Small intestine (tissue), 7 donors: ENCODE measurements at regions not wholly inside any gene's neighbourhood (a gene's known extent, or its start where the extent isn't known, plus 50 kb on each side); places are given as distances from the start of the nearest gene placed in this dataset.

Experiments
- DNase-seq, 2 donors: peaks; one replicate each; pipeline versions ENCODE4 v3.0.0 to v3.0.0-alpha.2; 2013
- FAIRE-seq: peaks from 2 replicates; lab custom pipeline; 2012; peaks lifted over from hg19 to GRCh38; lab: Jason Lieb, UNC
- H3K27ac ChIP-seq, 3 donors: one replicate each; pipeline ENCODE4 v1.5.1; 2013; ENCODE audit warnings: low read length in 2 of 3, mild to moderate bottlenecking in 2 of 3, control low read depth in 1 of 3, inconsistent platforms in 1 of 3, low read depth in 1 of 3, moderate library complexity in 1 of 3
- H3K27me3 ChIP-seq, 3 donors: one replicate each; pipeline ENCODE4 v1.6.1; 2013; ENCODE audit warnings: low read length in 3 of 3, inconsistent platforms in 1 of 3; ENCODE audit not compliant: control insufficient read depth in 3 of 3, insufficient read depth in 3 of 3
- H3K36me3 ChIP-seq, 3 donors: one replicate each; pipeline ENCODE4 v1.6.1; 2013; ENCODE audit warnings: low read length in 3 of 3, inconsistent platforms in 1 of 3, low read depth in 1 of 3, mild to moderate bottlenecking in 1 of 3, moderate library complexity in 1 of 3; ENCODE audit not compliant: control insufficient read depth in 3 of 3, insufficient read depth in 2 of 3
- H3K4me1 ChIP-seq, 3 donors: one replicate each; pipeline ENCODE4 v1.6.1; 2013; ENCODE audit warnings: low read length in 2 of 3, inconsistent platforms in 1 of 3, low read depth in 1 of 3, mild to moderate bottlenecking in 1 of 3, moderate library complexity in 1 of 3; ENCODE audit not compliant: control insufficient read depth in 3 of 3, insufficient read depth in 2 of 3
- H3K4me3 ChIP-seq, 3 donors: one replicate each; pipeline ENCODE4 v1.5.1; 2013; ENCODE audit warnings: low read length in 3 of 3, control low read depth in 1 of 3, inconsistent platforms in 1 of 3, low read depth in 1 of 3, mild to moderate bottlenecking in 1 of 3, moderate library complexity in 1 of 3
- H3K9me3 ChIP-seq, 2 donors: one replicate each; pipeline ENCODE4 v1.6.1; 2013; ENCODE audit warnings: low read depth in 1 of 2, low read length in 1 of 2; ENCODE audit not compliant: control insufficient read depth in 2 of 2, insufficient read depth in 1 of 2
- WGBS, 3 donors: extraction: QIAGEN DNeasy Blood & Tissue Kit; methylation state at CpG; one replicate each; pipeline ENCODE4 v1.1.7; 2013; 5-methylcytosine and 5-hydroxymethylcytosine counted together
- donor health status: healthy with polysubstance abuse.
- donor health status: control.
- donor health status: control.
- donor health status: Bipolar disorder and iron deficiency.
- donor health status: healthy.

- FAIRE-seq (no peak), DNase-seq (no peak)
- no peak overlapping the region for H3K27ac ChIP-seq
- H3K4me1 ChIP-seq = no peaks in the 10 kb centered on the region
- no peaks in the 10 kb centered on the region for H3K9me3 ChIP-seq
- no peak overlapping the region for H3K4me3 ChIP-seq
- H3K27me3 ChIP-seq = no peaks in the 10 kb centered on the region
- 71 to 77% (median 75%) methylated on average over 6 of the region's 6 CpGs for WGBS, 3 donors
- no peaks in the 10 kb centered on the region for H3K36me3 ChIP-seq
Measured at GRCh38 chr5:153223376-153223775, 267.1 kb upstream of the GRIA1 start.

- FAIRE-seq (no peak), DNase-seq (no peak)
- H3K4me1 ChIP-seq = no peaks in the 10 kb centered on the region
- no peak overlapping the region for H3K27ac ChIP-seq
- H3K4me3 ChIP-seq = no peak overlapping the region
- no peaks in the 10 kb centered on the region for H3K36me3 ChIP-seq
- no peaks in the 10 kb centered on the region for H3K9me3 ChIP-seq
- no peaks in the 10 kb centered on the region for H3K27me3 ChIP-seq
Measured at GRCh38 chr5:153224651-153225050, 265.8 kb upstream of the GRIA1 start.

GRCh38 chr5:153233933-153234332, 256.5 kb upstream of the GRIA1 start:
- 64 to 72% (median 69%) methylated on average over 2 of the region's 2 CpGs for WGBS, 3 donors

GRCh38 chr5:153236319-153236718, 254.2 kb upstream of the GRIA1 start:
- Histone ChIP-seq H3K36me3 (no peaks in the 10 kb centered on the region), H3K27me3 (no peaks in the 10 kb centered on the region), H3K4me1 (no peaks in the 10 kb centered on the region), H3K27ac (no peak overlapping the region), H3K4me3 (no peak overlapping the region), H3K9me3 (no peaks in the 10 kb centered on the region)
- FAIRE-seq = no peak
- DNase-seq = no peak
- 60 to 66% (median 65%) methylated on average over 3 of the region's 3 CpGs for WGBS, 3 donors

More at GRCh38 chr5:153233933-153234332, 256.5 kb upstream of the GRIA1 start:
- no peak for FAIRE-seq
- DNase-seq = no peak
- H3K9me3 ChIP-seq = no peaks in the 10 kb centered on the region
- H3K27ac ChIP-seq = no peak overlapping the region
- H3K27me3 ChIP-seq = no peaks in the 10 kb centered on the region
- no peak overlapping the region for H3K4me3 ChIP-seq
- H3K4me1 ChIP-seq = no peaks in the 10 kb centered on the region
- no peaks in the 10 kb centered on the region for H3K36me3 ChIP-seq

- H3K27me3 ChIP-seq = no peaks in the 10 kb centered on the region
- FAIRE-seq (no peak), DNase-seq (no peak)
- no peak overlapping the region for H3K27ac ChIP-seq
- no peaks in the 10 kb centered on the region for H3K4me1 ChIP-seq
- no peak overlapping the region for H3K4me3 ChIP-seq
- WGBS, 3 donors = 43 to 55% (median 50%) methylated on average over 1 of the region's 1 CpG
- H3K36me3 ChIP-seq = no peaks in the 10 kb centered on the region
- no peaks in the 10 kb centered on the region for H3K9me3 ChIP-seq
Measured at GRCh38 chr5:153237671-153238332, 252.7 kb upstream of the GRIA1 start.

GRCh38 chr5:153257381-153257780, 233.1 kb upstream of the GRIA1 start:
- H3K27ac ChIP-seq = no peak overlapping the region
- H3K9me3 ChIP-seq = peaks cover 1 to 6% of the 10 kb centered on the region in 2 donors
- FAIRE-seq (no peak), DNase-seq (peak in 1 of 2 donors; percentile 60)
- no peaks in the 10 kb centered on the region for H3K36me3 ChIP-seq
- no peaks in the 10 kb centered on the region for H3K4me1 ChIP-seq
- H3K4me3 ChIP-seq = no peak overlapping the region
- no peaks in the 10 kb centered on the region for H3K27me3 ChIP-seq

- H3K27me3 ChIP-seq = no peaks in the 10 kb centered on the region
- no peak overlapping the region for H3K4me3 ChIP-seq
- no peak for FAIRE-seq
- DNase-seq = no peak
- peaks cover 1 to 6% of the 10 kb centered on the region in 2 donors for H3K9me3 ChIP-seq
- H3K36me3 ChIP-seq = no peaks in the 10 kb centered on the region
- WGBS, 3 donors = 67 to 83% (median 77%) methylated on average over 3 of the region's 3 CpGs
- no peak overlapping the region for H3K27ac ChIP-seq
- no peaks in the 10 kb centered on the region for H3K4me1 ChIP-seq
Measured at GRCh38 chr5:153258469-153258868, 232.0 kb upstream of the GRIA1 start.

GRCh38 chr5:153267506-153267905, 223.0 kb upstream of the GRIA1 start:
- Histone ChIP-seq H3K9me3 (no peaks in the 10 kb centered on the region), H3K27me3 (no peaks in the 10 kb centered on the region), H3K4me1 (no peaks in the 10 kb centered on the region), H3K27ac (no peak overlapping the region), H3K4me3 (no peak overlapping the region), H3K36me3 (no peaks in the 10 kb centered on the region)
- DNase-seq (peak in 1 of 2 donors; percentile 5), FAIRE-seq (no peak)

- Histone ChIP-seq H3K27ac (no peak overlapping the region), H3K4me3 (no peak overlapping the region), H3K9me3 (no peaks in the 10 kb centered on the region), H3K27me3 (peaks cover 0 to 1% (median 0%) of the 10 kb centered on the region in 3 donors), H3K36me3 (no peaks in the 10 kb centered on the region), H3K4me1 (no peaks in the 10 kb centered on the region)
- DNase-seq (no peak), FAIRE-seq (no peak)
- WGBS, 3 donors = 42 to 48% (median 45%) methylated on average over 3 of the region's 3 CpGs
Measured at GRCh38 chr5:153275695-153276094, 214.8 kb upstream of the GRIA1 start.
